ENCODE measurements at regions not wholly inside any gene's neighbourhood (a gene's known extent, or its start where the extent isn't known, plus 50 kb on each side); places are given as distances from the start of the nearest gene placed in this dataset.

GRCh38 chr13:106418556-106418955, 116.9 kb downstream of the EFNB2 start:
- no peaks in the 10 kb centered on the region for H3K27me3 ChIP-seq
- no peaks in the 10 kb centered on the region for H3K4me1 ChIP-seq
- H3K36me3 ChIP-seq: no peaks in the 10 kb centered on the region
- no peak overlapping the region for H3K27ac ChIP-seq
- no peak for DNase-seq (ENCODE audit: low spot score in 2 of 2)
- no peak for TF ChIP-seq CTCF (IDR thresholded peaks at IDR 0.05)
- intact Hi-C loops (cut with DNase I): no loop called here
- no peak overlapping the region for H3K4me3 ChIP-seq
- no peaks in the 10 kb centered on the region for H3K9me3 ChIP-seq

- intact Hi-C loops (cut with DNase I): no loop called here
- no peaks in the 10 kb centered on the region for H3K27me3 ChIP-seq
- no peaks in the 10 kb centered on the region for H3K9me3 ChIP-seq
- no peaks in the 10 kb centered on the region for H3K36me3 ChIP-seq
- H3K4me1 ChIP-seq: no peaks in the 10 kb centered on the region
- no peak for TF ChIP-seq CTCF (IDR thresholded peaks at IDR 0.05)
- no peak for DNase-seq (ENCODE audit: low spot score in 2 of 2)
- no peak overlapping the region for H3K27ac ChIP-seq
- H3K4me3 ChIP-seq: no peak overlapping the region
Observed at GRCh38 chr13:106417467-106418110, 117.9 kb downstream of the EFNB2 start.

GRCh38 chr13:106416645-106417044, 118.8 kb downstream of the EFNB2 start:
- H3K36me3 ChIP-seq: no peaks in the 10 kb centered on the region
- H3K9me3 ChIP-seq: no peaks in the 10 kb centered on the region
- DNase-seq (ENCODE audit: low spot score in 2 of 2): no peak
- no peak overlapping the region for H3K27ac ChIP-seq
- H3K4me3 ChIP-seq: no peak overlapping the region
- no peaks in the 10 kb centered on the region for H3K4me1 ChIP-seq
- no peaks in the 10 kb centered on the region for H3K27me3 ChIP-seq
- no peak for TF ChIP-seq CTCF (IDR thresholded peaks at IDR 0.05)
- intact Hi-C loops (cut with DNase I): no loop called here

- no peaks in the 10 kb centered on the region for H3K4me1 ChIP-seq
- no peak for DNase-seq (ENCODE audit: low spot score in 2 of 2)
- TF ChIP-seq CTCF (IDR thresholded peaks at IDR 0.05): no peak
- H3K27ac ChIP-seq: no peak overlapping the region
- H3K27me3 ChIP-seq: no peaks in the 10 kb centered on the region
- no peaks in the 10 kb centered on the region for H3K9me3 ChIP-seq
- H3K36me3 ChIP-seq: no peaks in the 10 kb centered on the region
- intact Hi-C loops (cut with DNase I): no loop called here
- H3K4me3 ChIP-seq: no peak overlapping the region
Observed at GRCh38 chr13:106415971-106416370, 119.5 kb downstream of the EFNB2 start.

GRCh38 chr13:106415442-106415841, 120.0 kb downstream of the EFNB2 start:
- no peaks in the 10 kb centered on the region for H3K4me1 ChIP-seq
- H3K9me3 ChIP-seq: no peaks in the 10 kb centered on the region
- TF ChIP-seq CTCF (IDR thresholded peaks at IDR 0.05): no peak
- H3K27ac ChIP-seq: no peak overlapping the region
- no peaks in the 10 kb centered on the region for H3K27me3 ChIP-seq
- DNase-seq (ENCODE audit: low spot score in 2 of 2): no peak
- intact Hi-C loops (cut with DNase I): no loop called here
- no peak overlapping the region for H3K4me3 ChIP-seq
- H3K36me3 ChIP-seq: no peaks in the 10 kb centered on the region

GRCh38 chr13:106407338-106407737, 128.1 kb downstream of the EFNB2 start:
- Histone ChIP-seq H3K4me1 (no peaks in the 10 kb centered on the region), H3K27me3 (no peaks in the 10 kb centered on the region), H3K36me3 (no peaks in the 10 kb centered on the region), H3K27ac (no peak overlapping the region), H3K9me3 (no peaks in the 10 kb centered on the region), H3K4me3 (no peak overlapping the region)
- TF ChIP-seq CTCF (IDR thresholded peaks at IDR 0.05): no peak
- DNase-seq (ENCODE audit: low spot score in 2 of 2): no peak
- intact Hi-C loops (cut with DNase I): no loop called here

Measured in ascending aorta (tissue), 2 donors.